SK-N-SH treated with all-trans-retinoic acid at 6 μM for 48 hours (cell line): ENCODE measurements at regions not wholly inside any gene's neighbourhood (a gene's known extent, or its start where the extent isn't known, plus 50 kb on each side); places are given as distances from the start of the nearest gene placed in this dataset.

Experiments used
- ESRRG ChIP-seq: fragments of 250-450 bp; sonication (Bioruptor Pico); IDR thresholded peaks from 2 replicates; pipeline ENCODE4 v1.6.1; 2021; ENCODE audit warnings: mild to moderate bottlenecking
- GLIS3 ChIP-seq: fragments of 250-450 bp; sonication (Bioruptor Pico); IDR thresholded peaks from 2 replicates; pipeline ENCODE4 v1.5.0; 2020; ENCODE audit warnings: mild to moderate bottlenecking, moderate library complexity
- OSR1 ChIP-seq: fragments of 250-450 bp; sonication (Bioruptor Pico); IDR thresholded peaks from 2 replicates; pipeline ENCODE4 v1.8.0; 2022; ENCODE audit warnings: moderate library complexity, mild to moderate bottlenecking, inconsistent platforms
- ZFP30 ChIP-seq: fragments of 450-650 bp; formaldehyde crosslinking; IDR thresholded peaks from 2 replicates; pipeline ENCODE4 v1.5.0; 2022; ENCODE audit warnings: mild to moderate bottlenecking, moderate library complexity
- TF ChIP-seq, protein P1 (sequence below): fragments of 250-450 bp; sonication (Bioruptor Pico); IDR thresholded peaks from 2 replicates; pipeline ENCODE4 v1.5.1; 2020; ENCODE audit warnings: low read depth, mild to moderate bottlenecking, moderate library complexity

DNA sequence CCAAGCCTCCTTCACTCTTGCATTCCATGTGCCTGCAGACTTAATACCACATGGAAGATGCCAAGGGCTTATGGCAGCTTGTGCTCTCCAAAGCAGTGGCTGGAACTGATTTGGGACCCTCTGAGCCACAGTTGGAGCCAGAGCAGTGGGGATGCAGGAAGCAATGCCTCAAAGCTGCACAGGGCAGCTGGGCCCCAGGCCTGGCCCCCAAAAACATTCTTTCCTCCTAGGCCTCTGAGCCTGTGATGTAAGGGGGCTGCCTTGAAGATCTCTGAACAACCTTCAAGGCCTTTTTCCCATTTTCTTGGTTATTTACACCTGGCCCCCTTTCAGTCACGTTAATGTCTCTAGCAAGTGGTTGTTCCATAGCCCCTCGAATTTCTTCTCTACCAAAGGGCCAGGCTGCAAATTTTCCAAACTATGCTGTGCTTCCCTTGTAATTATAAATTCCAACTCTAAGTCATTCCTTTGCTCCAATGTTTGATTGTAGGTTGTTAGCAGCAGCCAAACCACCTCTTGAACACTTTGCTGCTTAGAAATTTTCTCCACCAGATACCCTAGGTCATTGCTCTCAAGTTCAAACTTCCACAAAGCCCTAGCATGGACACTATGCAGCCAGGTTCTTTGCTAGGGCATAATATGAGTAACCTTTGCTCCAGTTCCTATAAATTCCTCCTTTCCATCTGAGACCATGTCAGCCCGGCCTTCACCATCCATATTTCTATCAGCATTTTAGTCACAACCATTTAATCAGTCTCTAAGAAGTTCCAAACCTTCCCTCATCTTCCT, 245.0 kb upstream of the RBBP8 start:
- TF ChIP-seq ZFP30 (CRISPR knock-in tag) (no peak), OSR1 (CRISPR knock-in tag) (no peak), ESRRG (CRISPR knock-in tag) (no peak), GLIS3 (CRISPR knock-in tag) (no peak)
- TF ChIP-seq, protein P1, sequence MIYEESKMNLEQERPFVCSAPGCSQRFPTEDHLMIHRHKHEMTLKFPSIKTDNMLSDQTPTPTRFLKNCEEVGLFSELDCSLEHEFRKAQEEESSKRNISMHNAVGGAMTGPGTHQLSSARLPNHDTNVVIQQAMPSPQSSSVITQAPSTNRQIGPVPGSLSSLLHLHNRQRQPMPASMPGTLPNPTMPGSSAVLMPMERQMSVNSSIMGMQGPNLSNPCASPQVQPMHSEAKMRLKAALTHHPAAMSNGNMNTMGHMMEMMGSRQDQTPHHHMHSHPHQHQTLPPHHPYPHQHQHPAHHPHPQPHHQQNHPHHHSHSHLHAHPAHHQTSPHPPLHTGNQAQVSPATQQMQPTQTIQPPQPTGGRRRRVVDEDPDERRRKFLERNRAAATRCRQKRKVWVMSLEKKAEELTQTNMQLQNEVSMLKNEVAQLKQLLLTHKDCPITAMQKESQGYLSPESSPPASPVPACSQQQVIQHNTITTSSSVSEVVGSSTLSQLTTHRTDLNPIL (CRISPR knock-in tag): no peak
